SJCRH30 (cell line): ENCODE measurements at regions not wholly inside any gene's neighbourhood (a gene's known extent, or its start where the extent isn't known, plus 50 kb on each side); places are given as distances from the start of the nearest gene placed in this dataset.
"Not testable (repeated sequence)": the region's sequence is repeated elsewhere in the genome, so short reads cannot be mapped to it uniquely, and the experiment has no call there.

ENCODE experiments used
- DNase-seq, 2 experiments: peaks; one replicate each; pipeline ENCODE4 v3.0.0-alpha.2; 2015 to 2020
- H3K27ac ChIP-seq: fragments of 250-450 bp; sonication (Bioruptor Pico); 2 replicates; pipeline ENCODE4 v1.5.1; 2020; ENCODE audit warnings: mild to moderate bottlenecking, moderate library complexity
- H3K27me3 ChIP-seq: fragments of 250-450 bp; sonication (Bioruptor Pico); 2 replicates; pipeline ENCODE4 v1.5.1; 2020; ENCODE audit warnings: mild to moderate bottlenecking, moderate library complexity
- H3K36me3 ChIP-seq: fragments of 250-450 bp; sonication (Bioruptor Pico); 2 replicates; pipeline ENCODE4 v1.5.1; 2020; ENCODE audit warnings: mild to moderate bottlenecking, moderate library complexity
- H3K4me1 ChIP-seq: fragments of 250-450 bp; sonication (Bioruptor Pico); 2 replicates; pipeline ENCODE4 v1.5.1; 2020; ENCODE audit warnings: mild to moderate bottlenecking, moderate library complexity
- H3K4me3 ChIP-seq: fragments of 250-450 bp; sonication (Bioruptor Pico); 2 replicates; pipeline ENCODE4 v1.5.1; 2020; ENCODE audit warnings: mild to moderate bottlenecking, moderate library complexity
- H3K9me3 ChIP-seq: fragments of 250-450 bp; sonication (Bioruptor Pico); replicated peaks from 2 replicates; pipeline ENCODE4 v1.5.1; 2020; ENCODE audit warnings: mild to moderate bottlenecking, moderate library complexity

GRCh38 chr1:190832511-190832910 lies 354.8 kb upstream of the BRINP3 start:
- Histone ChIP-seq H3K9me3 (no peaks in the 10 kb centered on the region), H3K4me3 (no peak overlapping the region), H3K4me1 (no peaks in the 10 kb centered on the region), H3K27me3 (no peaks in the 10 kb centered on the region), H3K36me3 (no peaks in the 10 kb centered on the region), H3K27ac (no peak overlapping the region)
- no peak for DNase-seq

DNA sequence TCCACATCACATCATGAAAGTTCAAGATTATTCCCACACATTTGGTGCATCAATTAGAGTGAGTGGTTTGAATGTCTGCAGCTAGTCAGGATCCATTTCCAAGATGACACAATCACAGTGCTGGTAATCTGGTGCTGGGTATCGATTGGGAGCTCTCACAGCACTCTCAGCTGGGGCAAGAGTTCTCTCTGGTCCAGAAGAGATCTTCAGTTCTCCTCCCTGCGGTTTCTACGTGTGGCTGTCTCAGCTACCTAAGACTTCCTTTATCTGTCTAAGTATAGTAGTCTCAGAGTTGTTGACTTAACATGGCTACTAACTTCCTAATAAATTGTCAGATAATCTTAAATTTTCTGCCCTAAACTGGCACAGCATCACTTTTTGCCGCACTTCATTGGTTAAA lies 358.0 kb upstream of the BRINP3 start:
- Histone ChIP-seq H3K9me3 (no peaks in the 10 kb centered on the region), H3K27ac (no peak overlapping the region), H3K4me1 (no peaks in the 10 kb centered on the region), H3K27me3 (no peaks in the 10 kb centered on the region), H3K36me3 (no peaks in the 10 kb centered on the region), H3K4me3 (no peak overlapping the region)
- DNase-seq, result no peak

DNA sequence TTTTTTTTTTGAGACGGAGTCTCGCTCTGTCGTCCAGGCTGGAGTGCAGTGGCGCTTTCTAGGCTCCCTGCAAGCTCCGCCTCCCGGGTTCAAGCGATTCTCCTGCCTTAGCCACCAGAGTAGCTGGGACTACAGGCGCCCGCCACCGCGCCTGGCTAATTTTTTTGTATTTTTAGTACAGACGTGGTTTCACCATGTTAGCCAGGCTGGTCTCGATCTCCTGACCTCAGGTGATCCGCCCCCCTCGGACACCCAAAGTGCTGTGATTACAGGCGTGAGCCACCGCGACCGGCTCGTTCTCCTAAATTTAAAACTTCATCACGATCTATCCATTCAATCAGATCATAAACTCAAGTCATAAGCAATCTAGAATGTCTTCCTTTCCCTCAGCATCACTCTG lies 359.5 kb upstream of the BRINP3 start:
- H3K36me3 ChIP-seq, H3K9me3 ChIP-seq, H3K27ac ChIP-seq, H3K4me3 ChIP-seq, DNase-seq, H3K27me3 ChIP-seq, H3K4me1 ChIP-seq: not testable (repeated sequence)

DNA sequence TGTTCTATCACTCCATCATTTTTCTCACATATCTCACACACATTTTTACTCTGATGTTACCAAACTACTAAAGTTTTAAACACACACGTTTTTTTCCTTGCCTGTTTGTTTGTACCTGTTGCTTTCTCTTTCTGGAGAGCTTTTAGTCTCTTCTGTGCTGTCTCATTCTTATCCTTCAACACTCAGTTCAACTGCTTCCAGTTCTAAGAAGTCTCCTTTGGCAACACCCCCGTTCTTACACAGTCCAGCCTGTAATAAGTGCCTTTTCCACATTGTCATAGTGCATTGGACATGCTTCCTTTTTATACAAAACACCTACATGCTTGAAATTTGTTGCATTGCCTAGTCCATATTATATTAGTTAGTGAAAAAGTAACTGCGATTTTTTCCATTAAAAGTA lies 360.2 kb upstream of the BRINP3 start:
- no peak overlapping the region for H3K4me3 ChIP-seq
- no peak for DNase-seq
- H3K27me3 ChIP-seq, result no peaks in the 10 kb centered on the region
- no peak overlapping the region for H3K27ac ChIP-seq
- H3K36me3 ChIP-seq, result no peaks in the 10 kb centered on the region
- no peaks in the 10 kb centered on the region for H3K9me3 ChIP-seq
- H3K4me1 ChIP-seq, result no peaks in the 10 kb centered on the region

DNA sequence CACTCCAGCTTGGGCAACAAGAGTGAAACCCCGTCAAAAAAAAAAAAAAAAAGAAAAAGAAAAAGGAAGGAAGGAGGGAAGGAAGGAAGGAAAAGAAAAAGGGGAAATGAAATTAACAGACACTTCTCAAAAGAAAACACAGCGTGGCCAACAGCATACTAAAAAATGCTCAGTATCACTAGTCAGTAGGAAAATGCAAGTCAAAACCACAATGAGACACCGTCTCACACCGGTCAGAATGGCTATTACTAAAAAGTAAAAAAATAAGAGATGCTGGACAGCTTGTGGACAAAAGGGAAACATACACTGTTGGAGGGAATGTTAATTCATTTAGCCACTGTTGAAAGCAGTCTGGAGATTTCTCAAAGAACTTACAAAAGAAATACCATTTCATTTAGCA lies 369.5 kb upstream of the BRINP3 start:
- no peaks in the 10 kb centered on the region for H3K27me3 ChIP-seq
- no peaks in the 10 kb centered on the region for H3K9me3 ChIP-seq
- H3K36me3 ChIP-seq, result no peaks in the 10 kb centered on the region
- DNase-seq, result no peak
- no peak overlapping the region for H3K4me3 ChIP-seq
- no peak overlapping the region for H3K27ac ChIP-seq
- no peaks in the 10 kb centered on the region for H3K4me1 ChIP-seq

DNA sequence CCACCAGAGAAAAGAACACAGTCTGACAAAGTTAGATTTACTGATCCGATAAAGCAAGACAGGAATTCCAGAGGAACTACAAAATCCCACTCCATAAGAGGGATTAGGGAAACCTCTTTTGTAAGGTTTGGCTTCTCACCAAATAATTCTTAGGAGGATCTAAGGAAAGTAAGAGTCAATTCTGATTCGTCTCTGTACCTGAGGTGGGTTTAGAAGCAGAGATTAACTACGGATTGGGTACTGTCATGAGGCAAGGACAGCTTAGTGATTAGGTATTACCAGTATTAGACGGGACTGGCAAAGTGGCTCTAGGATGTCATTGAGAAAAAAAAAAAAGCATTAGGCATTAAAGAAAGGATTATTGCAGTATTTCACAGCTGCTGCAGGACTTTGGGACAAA lies 371.7 kb upstream of the BRINP3 start:
- H3K4me3 ChIP-seq, result no peak overlapping the region
- no peaks in the 10 kb centered on the region for H3K4me1 ChIP-seq

GRCh38 chr1:190852611-190853010 lies 374.9 kb upstream of the BRINP3 start:
- Histone ChIP-seq H3K4me1 (no peaks in the 10 kb centered on the region), H3K4me3 (no peak overlapping the region), H3K36me3 (no peaks in the 10 kb centered on the region), H3K27me3 (no peaks in the 10 kb centered on the region), H3K27ac (no peak overlapping the region), H3K9me3 (no peaks in the 10 kb centered on the region)
- DNase-seq, result no peak

More for the DNA sequence above, 371.7 kb upstream of the BRINP3 start:
- Histone ChIP-seq H3K36me3 (no peaks in the 10 kb centered on the region), H3K27me3 (no peaks in the 10 kb centered on the region), H3K27ac (no peak overlapping the region), H3K9me3 (no peaks in the 10 kb centered on the region)
- DNase-seq, result peak in 1 of 2 experiments; percentile 5

DNA sequence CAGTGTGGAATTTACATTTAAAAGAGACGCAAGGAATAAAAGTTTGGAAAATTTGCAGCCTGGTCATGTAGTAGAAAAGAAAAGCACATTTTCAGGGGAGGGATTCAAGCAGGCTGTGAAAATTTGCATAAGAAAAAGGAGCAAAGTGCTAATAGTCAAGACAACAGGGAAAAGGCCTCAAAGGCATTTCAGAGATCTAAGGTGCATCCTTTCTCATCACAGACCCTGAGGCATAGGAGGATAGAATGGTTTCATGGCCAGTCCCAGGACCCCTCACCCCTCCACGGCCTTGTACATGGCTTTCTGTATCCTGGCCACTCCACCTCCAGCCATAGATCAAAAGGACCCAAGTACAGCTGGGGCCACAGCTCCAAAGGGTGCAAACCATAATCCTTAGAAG lies 380.5 kb upstream of the BRINP3 start:
- no peaks in the 10 kb centered on the region for H3K27me3 ChIP-seq
- H3K4me3 ChIP-seq, result no peak overlapping the region
- H3K9me3 ChIP-seq, result no peaks in the 10 kb centered on the region
- no peaks in the 10 kb centered on the region for H3K4me1 ChIP-seq
- DNase-seq, result no peak
- no peaks in the 10 kb centered on the region for H3K36me3 ChIP-seq
- H3K27ac ChIP-seq, result no peak overlapping the region

- no peaks in the 10 kb centered on the region for H3K36me3 ChIP-seq
- no peaks in the 10 kb centered on the region for H3K9me3 ChIP-seq
- H3K4me1 ChIP-seq, result no peaks in the 10 kb centered on the region
- H3K27ac ChIP-seq, result no peak overlapping the region
- peak in 1 of 2 experiments; percentile 7 for DNase-seq
- no peaks in the 10 kb centered on the region for H3K27me3 ChIP-seq
- H3K4me3 ChIP-seq, result no peak overlapping the region
Measured at GRCh38 chr1:190864013-190864641, 386.5 kb upstream of the BRINP3 start.

- Histone ChIP-seq H3K27me3 (no peaks in the 10 kb centered on the region), H3K36me3 (no peaks in the 10 kb centered on the region), H3K4me3 (no peak overlapping the region), H3K4me1 (no peaks in the 10 kb centered on the region), H3K27ac (no peak overlapping the region), H3K9me3 (no peaks in the 10 kb centered on the region)
- DNase-seq, result no peak
Measured at GRCh38 chr1:190880352-190880751, 402.7 kb upstream of the BRINP3 start.

- no peaks in the 10 kb centered on the region for H3K9me3 ChIP-seq
- H3K4me3 ChIP-seq, result no peak overlapping the region
- no peaks in the 10 kb centered on the region for H3K36me3 ChIP-seq
- no peaks in the 10 kb centered on the region for H3K27me3 ChIP-seq
- H3K27ac ChIP-seq, result no peak overlapping the region
- no peaks in the 10 kb centered on the region for H3K4me1 ChIP-seq
- DNase-seq, result no peak
Measured at GRCh38 chr1:190881064-190881463, 403.4 kb upstream of the BRINP3 start.

DNA sequence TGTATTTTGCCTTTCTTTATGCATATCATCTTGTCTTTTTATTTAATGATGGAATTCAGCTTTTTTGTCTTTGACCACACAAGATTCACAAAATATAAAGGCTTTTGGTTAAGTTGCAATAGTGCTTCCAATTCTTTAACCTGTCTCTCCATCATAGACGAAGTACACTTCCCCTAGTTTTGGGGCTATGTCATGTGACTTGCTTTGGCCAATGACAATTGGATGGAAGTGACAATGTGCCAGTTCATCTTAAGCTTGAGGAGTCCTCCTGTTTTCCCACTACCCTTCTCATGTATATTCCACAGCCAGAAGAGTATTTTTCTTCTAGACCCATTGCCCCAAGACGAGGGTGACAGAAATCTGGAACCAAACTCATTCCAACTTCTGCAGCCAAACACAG lies 419.6 kb upstream of the BRINP3 start:
- Histone ChIP-seq H3K9me3 (no peaks in the 10 kb centered on the region), H3K27me3 (no peaks in the 10 kb centered on the region), H3K36me3 (no peaks in the 10 kb centered on the region), H3K4me1 (no peaks in the 10 kb centered on the region), H3K4me3 (no peak overlapping the region), H3K27ac (no peak overlapping the region)
- no peak for DNase-seq

- no peak for DNase-seq
- H3K4me3 ChIP-seq, result no peak overlapping the region
- no peaks in the 10 kb centered on the region for H3K36me3 ChIP-seq
- no peak overlapping the region for H3K27ac ChIP-seq
- H3K9me3 ChIP-seq, result no peaks in the 10 kb centered on the region
- no peaks in the 10 kb centered on the region for H3K4me1 ChIP-seq
- H3K27me3 ChIP-seq, result no peaks in the 10 kb centered on the region
Measured at GRCh38 chr1:190904091-190904695, 426.5 kb upstream of the BRINP3 start.

GRCh38 chr1:190906206-190906725 lies 428.6 kb upstream of the BRINP3 start:
- Histone ChIP-seq H3K4me1 (no peaks in the 10 kb centered on the region), H3K9me3 (no peaks in the 10 kb centered on the region), H3K27me3 (no peaks in the 10 kb centered on the region), H3K36me3 (no peaks in the 10 kb centered on the region), H3K27ac (no peak overlapping the region), H3K4me3 (no peak overlapping the region)
- DNase-seq, result no peak

DNA sequence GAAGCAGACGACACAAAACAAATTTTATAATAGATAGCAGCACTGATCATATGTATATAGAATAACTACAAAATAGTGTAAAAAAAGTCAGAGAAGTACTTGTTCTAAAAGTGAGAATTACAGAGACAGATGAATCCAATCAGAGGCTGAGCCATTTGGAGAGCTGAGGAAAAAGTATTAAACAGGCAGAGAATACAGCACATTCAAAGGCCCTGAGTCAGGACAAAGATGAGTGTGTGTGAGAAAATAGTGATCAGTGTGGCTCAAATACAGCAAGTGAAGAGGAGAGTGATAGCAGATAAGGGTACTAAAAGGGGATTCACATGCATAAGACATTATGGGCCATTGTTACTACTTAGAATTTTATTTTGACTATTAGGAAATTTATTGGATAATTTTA lies 430.6 kb upstream of the BRINP3 start:
- Histone ChIP-seq H3K27ac (no peak overlapping the region), H3K27me3 (no peaks in the 10 kb centered on the region)
- no peak for DNase-seq

GRCh38 chr1:190908691-190909090 lies 431.0 kb upstream of the BRINP3 start:
- DNase-seq, result no peak
- Histone ChIP-seq H3K4me3 (no peak overlapping the region), H3K27me3 (no peaks in the 10 kb centered on the region)

More for the DNA sequence above, 430.6 kb upstream of the BRINP3 start:
- H3K36me3 ChIP-seq, result no peaks in the 10 kb centered on the region
- H3K9me3 ChIP-seq, result no peaks in the 10 kb centered on the region
- no peak overlapping the region for H3K4me3 ChIP-seq
- no peaks in the 10 kb centered on the region for H3K4me1 ChIP-seq

More at GRCh38 chr1:190908691-190909090, 431.0 kb upstream of the BRINP3 start:
- Histone ChIP-seq H3K4me1 (no peaks in the 10 kb centered on the region), H3K9me3 (no peaks in the 10 kb centered on the region), H3K27ac (no peak overlapping the region), H3K36me3 (no peaks in the 10 kb centered on the region)
